SW480 (cell line): ENCODE measurements at regions not wholly inside any gene's neighbourhood (a gene's known extent, or its start where the extent isn't known, plus 50 kb on each side); places are given as distances from the start of the nearest gene placed in this dataset.
A peak's percentile ranks its signal among the peaks of the same experiment; 100 is the strongest.

ENCODE experiments used
- DNase-seq: peaks from one replicate; pipeline ENCODE4 v3.0.0-alpha.2; 2016; ENCODE audit warnings: low spot score

- no peak for DNase-seq
These were observed 390.7 kb upstream of the ZP4 start for GRCh38 chr1:238281418-238281817.

- no peak for DNase-seq
These were observed 389.1 kb upstream of the ZP4 start for GRCh38 chr1:238279694-238280380.

- no peak for DNase-seq
These were observed 381.4 kb upstream of the ZP4 start for GRCh38 chr1:238272145-238272544.

- no peak for DNase-seq
These were observed 375.1 kb upstream of the ZP4 start for GRCh38 chr1:238265866-238266265.

GRCh38 chr1:238264951-238265350 lies 374.2 kb upstream of the ZP4 start:
- no peak for DNase-seq

- no peak for DNase-seq
These were observed 367.8 kb upstream of the ZP4 start for GRCh38 chr1:238258510-238258909.

- no peak for DNase-seq
These were observed 366.4 kb upstream of the ZP4 start for GRCh38 chr1:238257018-238257621.

- no peak for DNase-seq
These were observed 364.2 kb upstream of the ZP4 start for GRCh38 chr1:238254935-238255334.

- peak; percentile 54 for DNase-seq
These were observed 361.5 kb upstream of the ZP4 start for GRCh38 chr1:238252033-238252802.

GRCh38 chr1:238248356-238248755 lies 357.6 kb upstream of the ZP4 start:
- no peak for DNase-seq

- no peak for DNase-seq
These were observed 351.5 kb upstream of the ZP4 start for GRCh38 chr1:238242181-238242580.

- DNase-seq = no peak
These were observed 350.9 kb upstream of the ZP4 start for GRCh38 chr1:238241607-238242006.

- no peak for DNase-seq
These were observed 348.6 kb upstream of the ZP4 start for GRCh38 chr1:238239343-238239742.

- DNase-seq = no peak
These were observed 343.2 kb upstream of the ZP4 start for GRCh38 chr1:238233966-238234365.

- DNase-seq = no peak
These were observed 341.5 kb upstream of the ZP4 start for GRCh38 chr1:238232084-238232710.

GRCh38 chr1:238226810-238227209 lies 336.1 kb upstream of the ZP4 start:
- DNase-seq = no peak

GRCh38 chr1:238223076-238223640 lies 332.4 kb upstream of the ZP4 start:
- no peak for DNase-seq

- DNase-seq = no peak
These were observed 331.0 kb upstream of the ZP4 start for GRCh38 chr1:238221738-238222137.

GRCh38 chr1:238214449-238214848 lies 323.7 kb upstream of the ZP4 start:
- no peak for DNase-seq

GRCh38 chr1:238205045-238205662 lies 314.4 kb upstream of the ZP4 start:
- DNase-seq = no peak

- no peak for DNase-seq
These were observed 311.3 kb upstream of the ZP4 start for GRCh38 chr1:238201992-238202391.

GRCh38 chr1:238199325-238199724 lies 308.6 kb upstream of the ZP4 start:
- DNase-seq = no peak
